Embryonic facial prominence (tissue), 1 donor: ENCODE measurements at regions not wholly inside any gene's neighbourhood (a gene's known extent, or its start where the extent isn't known, plus 50 kb on each side); places are given as distances from the start of the nearest gene placed in this dataset.
A peak's percentile ranks its signal among the peaks of the same experiment; 100 is the strongest.
"Not testable (repeated sequence)": the region's sequence is repeated elsewhere in the genome, so short reads cannot be mapped to it uniquely, and the experiment has no call there.

ENCODE experiments used
- DNase-seq: peaks from one replicate; pipeline ENCODE4 v3.0.0-alpha.2; 2016; ENCODE audit errors: extremely low spot score

- DNase-seq: no peak
Measured at GRCh38 chr3:16076564-16076963, 97.9 kb upstream of the GALNT15 start.

- not testable (repeated sequence) for DNase-seq
Measured at GRCh38 chr3:16077146-16077545, 97.3 kb upstream of the GALNT15 start.

DNA sequence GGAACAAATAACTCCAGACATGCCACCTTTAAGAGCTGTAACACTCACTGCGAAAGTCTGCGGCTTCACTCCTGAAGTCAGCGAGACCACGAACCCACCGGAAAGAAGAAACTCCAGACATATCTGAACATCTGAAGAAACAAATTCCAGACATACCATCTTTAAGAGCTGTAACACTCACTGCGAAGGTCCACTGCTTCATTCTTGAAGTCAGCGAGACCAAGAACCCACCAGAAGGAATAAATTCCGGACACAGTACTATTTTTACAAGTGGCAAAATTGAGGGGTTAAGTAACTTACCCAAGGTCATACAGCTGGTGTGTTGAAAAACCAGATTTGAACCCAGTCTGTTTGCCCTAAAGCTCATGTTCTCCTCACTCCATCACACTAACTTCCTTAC is 96.8 kb upstream of the GALNT15 start:
- not testable (repeated sequence) for DNase-seq

DNA sequence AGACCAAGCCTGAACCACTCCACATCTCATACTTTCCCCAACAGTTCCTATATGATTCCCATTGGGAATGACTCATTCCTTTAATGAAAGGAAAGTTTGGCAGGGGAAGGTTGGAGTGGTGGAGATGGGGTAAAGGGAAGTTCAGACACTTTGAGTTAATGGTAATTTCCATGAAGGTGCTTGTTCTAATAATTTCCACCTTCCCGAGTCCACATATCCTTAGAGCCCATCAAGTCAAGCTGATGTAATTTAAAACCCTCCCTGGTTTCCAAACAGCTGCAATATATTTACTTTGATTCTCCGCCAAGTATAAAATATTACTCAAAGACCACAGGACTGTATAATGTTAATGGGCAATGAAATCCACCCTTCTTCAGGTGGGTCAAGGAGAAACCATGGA is 95.0 kb upstream of the GALNT15 start:
- DNase-seq: no peak

GRCh38 chr3:16081661-16082060 is 92.8 kb upstream of the GALNT15 start:
- no peak for DNase-seq

DNA sequence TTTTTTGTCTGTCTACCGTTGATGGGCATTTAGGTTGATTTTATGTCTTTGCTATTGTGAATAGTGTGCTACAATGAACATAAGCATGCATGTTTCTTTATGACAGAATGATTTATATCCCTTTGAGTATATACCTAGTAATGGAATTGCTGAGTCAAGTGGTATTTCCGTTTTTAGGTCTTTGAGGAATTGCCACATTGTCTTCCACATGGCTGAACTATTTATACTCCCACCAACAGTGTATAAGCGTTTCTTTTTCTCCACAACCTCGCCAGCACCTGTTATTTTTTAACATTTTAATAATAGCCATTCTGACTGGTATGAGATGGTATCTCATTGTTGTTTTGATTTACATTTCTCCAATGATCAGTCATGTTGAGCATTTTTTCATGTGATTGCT is 89.6 kb upstream of the GALNT15 start:
- no peak for DNase-seq

GRCh38 chr3:16085410-16085809 is 89.1 kb upstream of the GALNT15 start:
- DNase-seq: no peak

- DNase-seq: peak; percentile 60
Measured at GRCh38 chr3:16085884-16086608, 88.4 kb upstream of the GALNT15 start.

DNA sequence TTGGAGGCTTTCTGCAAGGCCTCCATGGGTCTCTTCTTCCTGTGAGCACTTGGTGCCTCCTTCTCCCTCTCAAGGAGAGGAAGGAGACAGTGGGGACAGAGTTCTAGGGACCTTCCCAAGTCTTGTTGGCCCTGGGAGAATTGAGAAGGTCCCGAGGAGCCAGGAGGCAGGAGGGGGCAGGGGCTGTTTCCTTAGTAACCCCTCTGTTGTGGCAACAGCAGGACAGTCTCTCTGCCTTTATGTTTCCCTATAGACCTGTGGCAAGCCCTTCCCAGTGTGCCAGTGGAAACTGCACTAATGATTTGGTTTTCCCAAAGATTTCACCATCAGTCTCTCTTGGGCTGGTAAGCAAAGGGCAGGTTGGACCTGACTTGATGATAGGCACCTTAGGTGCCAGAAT is 87.8 kb upstream of the GALNT15 start:
- DNase-seq: no peak

GRCh38 chr3:16088496-16088895 is 86.0 kb upstream of the GALNT15 start:
- DNase-seq: no peak

DNA sequence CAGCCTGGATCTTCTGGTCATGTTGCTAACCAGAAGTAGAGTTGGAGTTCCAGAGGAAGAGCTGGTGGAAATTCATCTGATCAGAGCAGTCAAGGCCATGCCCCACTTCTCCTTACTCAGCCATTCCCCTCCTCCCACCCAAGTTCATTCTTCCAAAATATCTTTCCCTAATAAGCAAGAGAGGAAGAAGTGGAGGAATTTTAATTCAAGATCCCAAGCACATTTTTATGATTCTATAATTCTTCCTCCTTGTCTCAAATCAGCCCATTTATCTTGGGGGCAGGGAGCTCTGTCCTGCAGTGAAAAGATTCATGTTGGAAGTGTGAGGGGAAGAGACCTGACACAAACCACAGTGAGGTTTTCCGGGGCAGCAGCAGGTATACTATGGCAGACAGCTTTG is 85.0 kb upstream of the GALNT15 start:
- no peak for DNase-seq

GRCh38 chr3:16090024-16090423 is 84.5 kb upstream of the GALNT15 start:
- DNase-seq: no peak

GRCh38 chr3:16090706-16091105 is 83.8 kb upstream of the GALNT15 start:
- no peak for DNase-seq

DNA sequence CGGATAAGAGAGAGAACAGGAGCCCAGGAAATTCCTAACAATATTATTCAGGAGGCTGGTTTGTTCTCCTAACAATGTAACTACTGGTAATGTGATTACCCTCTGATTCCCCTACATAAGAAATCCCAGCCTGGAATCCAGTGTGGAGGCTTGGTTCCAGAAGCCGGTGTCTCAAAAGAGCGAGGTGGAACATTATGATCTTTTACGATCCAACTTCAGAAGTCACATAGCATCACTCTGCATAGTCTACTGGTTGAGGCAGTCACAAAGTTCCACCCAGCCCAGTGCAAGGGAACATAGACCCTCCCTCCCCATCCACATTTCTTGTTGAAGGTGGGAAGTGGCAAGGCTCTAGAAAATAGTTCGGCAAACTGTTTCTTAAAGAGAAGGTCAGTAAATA is 81.6 kb upstream of the GALNT15 start:
- DNase-seq: no peak

DNA sequence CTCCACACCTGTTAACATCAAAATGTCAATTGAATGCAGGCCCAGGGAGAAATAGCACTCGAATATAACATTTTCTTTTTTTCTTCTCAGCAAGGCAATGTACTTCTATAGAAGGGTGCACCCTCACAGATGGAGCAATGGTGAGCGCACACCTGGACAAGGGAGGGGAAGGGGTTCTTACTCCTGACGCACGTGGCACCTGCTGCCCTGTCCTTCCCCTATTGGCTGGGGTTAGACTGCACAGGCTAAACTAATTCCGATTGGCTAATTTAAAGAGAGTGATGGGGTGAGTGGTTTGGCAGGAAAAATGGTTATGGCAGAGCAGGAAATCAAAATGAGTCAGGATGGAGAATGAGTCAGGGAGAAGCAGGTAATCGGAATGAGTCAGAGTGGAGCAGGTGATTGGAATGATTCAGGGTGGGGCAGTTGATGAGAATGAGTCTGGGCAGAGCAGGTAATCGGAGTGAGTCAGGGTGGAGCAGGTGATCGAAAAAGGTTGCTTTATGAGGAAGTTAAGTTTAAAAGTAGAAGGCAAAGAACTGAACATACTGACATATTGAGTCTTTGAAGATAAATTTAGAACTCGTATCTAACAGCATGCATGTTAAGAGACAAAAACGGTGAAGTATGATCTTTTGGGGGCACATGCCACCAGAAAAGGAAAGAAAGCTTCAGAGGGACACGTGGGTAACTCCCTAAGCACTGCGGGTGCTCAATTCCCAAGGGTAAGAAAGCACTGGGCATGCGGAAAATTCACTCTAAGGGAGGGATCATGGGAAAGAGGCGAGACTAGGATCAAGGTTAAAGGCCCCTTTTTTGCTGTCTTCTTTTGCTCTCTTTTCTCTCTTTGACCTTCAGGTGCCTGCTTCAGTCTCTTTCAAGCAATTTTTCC is 72.9 kb upstream of the GALNT15 start:
- no peak for DNase-seq

DNA sequence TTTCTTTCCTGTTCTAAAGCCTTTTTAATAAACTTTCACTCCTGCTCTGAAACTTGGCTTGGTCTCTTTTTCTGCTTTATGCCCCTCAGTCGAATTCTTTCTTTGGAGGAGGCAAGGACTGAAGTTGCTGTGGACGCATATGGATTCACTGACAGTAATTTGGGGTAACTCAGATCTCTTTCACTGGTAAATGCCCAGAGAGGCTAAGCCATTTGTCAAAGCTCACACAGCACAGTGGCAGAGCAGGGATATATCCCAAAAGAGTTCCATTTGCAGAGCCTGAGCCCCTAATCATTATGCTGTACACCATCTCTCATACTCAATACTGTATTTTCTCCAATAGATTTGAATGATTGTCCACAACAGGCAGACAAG is 72.3 kb upstream of the GALNT15 start:
- DNase-seq: no peak

DNA sequence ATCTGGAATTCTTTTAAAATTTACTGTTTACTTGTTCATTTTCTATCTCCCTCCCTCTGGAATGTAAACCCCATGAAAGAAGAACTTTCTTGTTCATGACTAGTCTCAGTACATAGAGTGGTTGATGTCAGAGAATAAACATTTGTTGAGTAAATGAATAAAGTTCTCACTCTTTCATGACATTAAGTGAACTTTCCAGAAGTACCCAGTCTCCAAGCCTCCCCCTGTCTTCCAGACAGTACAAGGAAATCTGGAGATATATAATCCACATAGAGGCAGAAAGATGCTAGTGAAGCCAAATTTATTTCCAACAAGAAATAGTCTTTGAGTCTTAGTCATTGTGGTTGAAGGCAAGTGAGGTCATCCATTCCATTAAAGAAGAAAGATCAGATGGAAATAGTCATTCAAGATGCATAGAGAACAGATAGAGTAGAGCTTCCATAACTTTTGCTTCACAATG is 71.5 kb upstream of the GALNT15 start:
- DNase-seq: no peak

DNA sequence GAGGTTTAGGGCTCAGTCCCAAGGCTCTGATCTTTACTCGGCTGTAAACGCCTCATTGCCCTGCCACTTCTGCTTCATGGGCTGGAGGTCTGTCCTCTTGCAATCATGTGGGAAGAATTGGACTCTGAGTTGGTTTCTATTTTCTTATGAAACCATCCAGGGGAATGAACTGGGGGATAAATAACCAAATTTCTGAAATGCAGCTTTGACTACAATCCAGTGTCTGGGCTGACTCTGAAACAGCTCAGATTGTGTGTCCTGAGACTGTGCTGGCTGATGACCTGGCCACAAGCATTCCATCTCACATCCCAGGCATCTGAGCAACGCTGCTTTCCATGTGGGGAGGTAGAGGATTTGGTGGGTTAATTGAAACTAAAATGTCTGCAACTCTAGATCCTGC is 71.0 kb upstream of the GALNT15 start:
- DNase-seq: no peak

- no peak for DNase-seq
Measured at GRCh38 chr3:16104156-16104555, 70.3 kb upstream of the GALNT15 start.

DNA sequence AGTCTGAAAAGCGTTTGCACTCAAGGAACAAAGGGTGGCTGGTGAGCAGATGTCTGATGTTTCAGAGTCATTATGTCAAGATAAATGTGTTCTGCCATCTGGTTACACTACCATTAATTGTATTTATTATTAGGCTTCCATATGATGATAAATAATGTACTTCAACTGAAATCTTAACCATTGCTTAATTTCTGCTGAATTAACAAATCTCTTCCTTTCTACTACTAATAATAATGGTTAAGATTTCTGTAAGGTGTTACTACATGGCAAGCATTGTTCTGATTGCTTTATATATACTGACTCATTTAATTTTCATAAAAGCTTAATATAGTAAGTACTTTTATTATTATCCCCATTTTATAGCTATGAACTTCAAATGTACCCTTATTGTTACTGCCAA is 68.4 kb upstream of the GALNT15 start:
- DNase-seq: no peak

DNA sequence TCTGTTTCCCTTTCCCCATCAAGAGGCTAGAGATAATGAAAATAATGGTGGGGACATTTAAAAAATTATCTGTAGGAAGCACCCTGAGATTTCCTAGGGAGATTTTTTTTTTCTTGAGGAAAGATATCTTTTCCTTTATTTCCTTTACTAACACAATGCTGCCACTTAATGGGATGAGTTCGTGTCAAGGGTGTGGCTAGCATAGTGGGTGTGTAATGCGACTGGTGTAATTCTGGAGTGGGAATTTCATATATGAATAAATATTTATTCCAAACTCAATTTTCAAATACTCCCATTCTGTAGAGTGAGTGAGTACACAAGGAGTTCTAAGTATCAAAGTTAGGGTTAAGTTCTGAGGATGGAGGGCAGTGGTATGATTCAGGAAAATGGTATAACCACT is 66.1 kb upstream of the GALNT15 start:
- DNase-seq: no peak

DNA sequence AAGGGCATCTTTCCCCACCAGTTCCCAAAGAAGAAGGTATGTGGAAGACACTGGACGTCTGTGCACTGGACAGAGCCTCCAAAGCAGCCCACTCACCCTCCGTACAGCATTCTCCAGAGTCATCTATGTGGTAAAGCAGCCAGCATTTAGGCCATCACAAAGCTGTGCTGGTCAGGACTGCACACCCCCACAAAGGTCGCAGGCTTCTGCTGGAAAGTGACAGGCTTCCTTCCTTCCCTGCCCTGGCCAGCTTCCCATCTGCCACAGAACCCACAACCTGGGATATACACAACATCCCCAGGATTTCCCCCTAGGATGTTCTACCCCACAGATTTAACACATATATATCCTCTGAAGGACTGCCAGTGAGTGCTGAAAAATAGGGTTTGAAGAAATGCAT is 64.6 kb upstream of the GALNT15 start:
- DNase-seq: no peak

DNA sequence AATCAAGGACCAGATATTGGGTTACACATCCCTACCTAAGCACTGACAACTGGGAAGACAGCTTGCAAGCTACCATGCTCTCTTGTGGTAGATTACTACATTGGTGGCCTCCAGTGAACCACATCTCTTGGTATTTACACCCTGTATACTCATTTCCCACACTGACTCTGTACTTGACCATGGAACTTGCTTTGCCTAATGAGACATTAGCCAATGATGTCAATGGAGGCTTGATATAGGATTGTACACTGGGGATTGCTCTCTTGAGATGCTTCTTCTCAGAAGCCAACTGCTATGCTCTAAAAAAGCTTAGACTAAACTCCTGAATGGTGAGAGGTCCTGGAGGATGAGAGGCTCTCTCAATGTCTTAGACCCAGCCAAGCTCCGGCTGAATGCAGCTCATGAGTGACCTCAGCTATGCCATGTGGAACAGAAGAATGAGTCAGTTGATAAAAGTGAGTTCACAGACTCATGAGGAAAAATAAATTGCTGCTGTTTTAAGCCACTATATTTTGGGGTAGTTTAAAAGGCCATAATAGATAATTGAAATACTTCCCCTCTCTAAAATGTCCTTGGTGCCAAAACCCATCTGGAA is 61.5 kb upstream of the GALNT15 start:
- DNase-seq: no peak
